GM21825 (cell line): ENCODE measurements at regions not wholly inside any gene's neighbourhood (a gene's known extent, or its start where the extent isn't known, plus 50 kb on each side); places are given as distances from the start of the nearest gene placed in this dataset.

Source experiments
- ATAC-seq: cut with Tn5 transposase; IDR thresholded peaks from one replicate; pipeline ENCODE4 v1.9.1; 2021; ENCODE audit warnings: mild to moderate bottlenecking, moderate library complexity; ENCODE audit not compliant: unreplicated experiment

GRCh38 chr2:6381326-6381725 lies 484.4 kb downstream of the CMPK2 start:
- ATAC-seq: no peak

- ATAC-seq: no peak
These were observed 481.4 kb downstream of the CMPK2 start for GRCh38 chr2:6384341-6384740.

- ATAC-seq: no peak
These were observed 473.4 kb downstream of the CMPK2 start for GRCh38 chr2:6392354-6392753.

GRCh38 chr2:6392966-6393365 lies 472.7 kb downstream of the CMPK2 start:
- ATAC-seq: no peak

- no peak for ATAC-seq
These were observed 471.9 kb downstream of the CMPK2 start for GRCh38 chr2:6393819-6394218.

- ATAC-seq: no peak
These were observed 471.4 kb downstream of the CMPK2 start for GRCh38 chr2:6394276-6394675.

GRCh38 chr2:6398421-6398820 lies 467.3 kb downstream of the CMPK2 start:
- ATAC-seq: no peak

- no peak for ATAC-seq
These were observed 464.4 kb downstream of the CMPK2 start for GRCh38 chr2:6401301-6401700.

GRCh38 chr2:6408057-6408456 lies 457.6 kb downstream of the CMPK2 start:
- no peak for ATAC-seq

GRCh38 chr2:6410313-6410712 lies 455.4 kb downstream of the CMPK2 start:
- no peak for ATAC-seq

GRCh38 chr2:6412533-6413091 lies 453.1 kb downstream of the CMPK2 start:
- ATAC-seq: no peak

GRCh38 chr2:6417050-6417449 lies 448.7 kb downstream of the CMPK2 start:
- ATAC-seq: no peak

- no peak for ATAC-seq
These were observed 447.4 kb downstream of the CMPK2 start for GRCh38 chr2:6418291-6418690.

GRCh38 chr2:6421138-6421730 lies 444.5 kb downstream of the CMPK2 start:
- ATAC-seq: no peak

- ATAC-seq: no peak
These were observed 443.8 kb downstream of the CMPK2 start for GRCh38 chr2:6421888-6422287.

- no peak for ATAC-seq
These were observed 442.6 kb downstream of the CMPK2 start for GRCh38 chr2:6423157-6423556.

- ATAC-seq: no peak
These were observed 441.8 kb downstream of the CMPK2 start for GRCh38 chr2:6423944-6424343.

GRCh38 chr2:6425032-6425431 lies 440.7 kb downstream of the CMPK2 start:
- ATAC-seq: no peak

- no peak for ATAC-seq
These were observed 436.3 kb downstream of the CMPK2 start for GRCh38 chr2:6429210-6429986.

- no peak for ATAC-seq
These were observed 431.3 kb downstream of the CMPK2 start for GRCh38 chr2:6434438-6434837.

- ATAC-seq: no peak
These were observed 423.9 kb downstream of the CMPK2 start for GRCh38 chr2:6441800-6442199.

- ATAC-seq: no peak
These were observed 423.3 kb downstream of the CMPK2 start for GRCh38 chr2:6442252-6442985.
